GM12865 (cell line): ENCODE measurements at regions not wholly inside any gene's neighbourhood (a gene's known extent, or its start where the extent isn't known, plus 50 kb on each side); places are given as distances from the start of the nearest gene placed in this dataset.

ENCODE experiments used
- DNase-seq: peaks from one replicate; pipeline ENCODE4 v3.0.0; 2010; ENCODE audit warnings: low read depth
- H3K4me3 ChIP-seq: 2 replicates; pipeline ENCODE4 v1.5.1; 2011; ENCODE audit warnings: mild to moderate bottlenecking, low read depth, low read length, control low read depth
- CTCF ChIP-seq: IDR thresholded peaks from 2 replicates; pipeline ENCODE4 v1.5.1; 2011; ENCODE audit warnings: low read length, control low read depth, low read depth, inconsistent platforms; ENCODE audit not compliant: insufficient read depth; ENCODE audit errors: missing control alignments

- no peak for TF ChIP-seq CTCF
- DNase-seq, result no peak
- no peak overlapping the region for H3K4me3 ChIP-seq
Observed at GRCh38 chr15:80323285-80323684, 71.3 kb upstream of the CTXND1 start.

- TF ChIP-seq CTCF, result no peak
- no peak overlapping the region for H3K4me3 ChIP-seq
- DNase-seq, result no peak
Observed at GRCh38 chr15:80324545-80325080, 72.6 kb upstream of the CTXND1 start.

GRCh38 chr15:80325206-80325605 is 73.2 kb upstream of the CTXND1 start:
- peak; percentile 64 for DNase-seq
- no peak for TF ChIP-seq CTCF
- H3K4me3 ChIP-seq, result no peak overlapping the region

GRCh38 chr15:80326270-80326669 is 74.3 kb upstream of the CTXND1 start:
- no peak for DNase-seq
- no peak for TF ChIP-seq CTCF
- no peak overlapping the region for H3K4me3 ChIP-seq

DNA sequence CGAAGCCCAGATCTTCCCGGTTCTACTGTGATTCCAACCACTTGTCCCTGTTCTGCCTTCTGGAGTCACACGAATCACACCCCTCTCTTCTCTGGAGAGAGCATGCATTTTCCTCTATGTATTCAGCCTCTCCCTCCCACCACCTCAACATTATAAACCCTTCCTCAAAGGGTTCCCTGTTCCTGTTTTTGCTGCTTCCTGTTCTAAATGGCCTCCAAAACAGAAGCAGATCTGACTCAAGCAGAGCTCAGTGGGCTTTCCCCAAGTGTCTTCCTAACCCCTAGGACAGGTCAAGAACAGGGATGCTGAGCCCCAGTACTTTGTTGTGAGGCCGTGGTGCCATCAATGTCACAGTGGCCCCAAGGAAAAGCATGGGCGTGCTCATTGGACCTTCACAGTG is 75.7 kb upstream of the ARNT2 start:
- TF ChIP-seq CTCF, result no peak
- no peak overlapping the region for H3K4me3 ChIP-seq
- DNase-seq, result no peak

- no peak for DNase-seq
- no peak overlapping the region for H3K4me3 ChIP-seq
- TF ChIP-seq CTCF, result no peak
Observed at GRCh38 chr15:80331886-80332406, 72.2 kb upstream of the ARNT2 start.

DNA sequence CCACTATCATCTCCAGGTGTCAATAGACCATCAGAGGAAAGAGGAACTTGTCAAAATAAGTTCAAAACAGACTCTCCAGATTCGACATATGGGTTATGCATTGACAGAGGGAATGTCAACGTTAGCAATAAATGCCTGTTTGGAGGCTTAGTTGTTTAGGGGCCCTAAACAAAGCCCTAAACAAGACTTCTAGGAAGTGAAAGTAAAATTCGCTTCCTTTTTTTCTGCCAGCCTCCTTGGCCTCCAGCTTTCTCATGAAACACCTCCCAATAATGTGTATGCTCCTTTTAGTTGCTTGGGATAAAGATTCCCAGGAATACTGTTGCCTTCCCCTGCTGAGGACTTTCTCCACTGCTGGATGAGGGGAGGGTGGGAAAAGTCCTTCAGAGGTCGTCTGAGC is 70.9 kb upstream of the ARNT2 start:
- no peak overlapping the region for H3K4me3 ChIP-seq
- no peak for TF ChIP-seq CTCF
- DNase-seq, result no peak
